ENCODE measurements at regions not wholly inside any gene's neighbourhood (a gene's known extent, or its start where the extent isn't known, plus 50 kb on each side); places are given as distances from the start of the nearest gene placed in this dataset.
"Not testable (repeated sequence)": the region's sequence is repeated elsewhere in the genome, so short reads cannot be mapped to it uniquely, and the experiment has no call there.

GRCh38 chr1:228870041-228870713 lies 134.9 kb downstream of the RHOU start:
- no peak for FAIRE-seq

DNA sequence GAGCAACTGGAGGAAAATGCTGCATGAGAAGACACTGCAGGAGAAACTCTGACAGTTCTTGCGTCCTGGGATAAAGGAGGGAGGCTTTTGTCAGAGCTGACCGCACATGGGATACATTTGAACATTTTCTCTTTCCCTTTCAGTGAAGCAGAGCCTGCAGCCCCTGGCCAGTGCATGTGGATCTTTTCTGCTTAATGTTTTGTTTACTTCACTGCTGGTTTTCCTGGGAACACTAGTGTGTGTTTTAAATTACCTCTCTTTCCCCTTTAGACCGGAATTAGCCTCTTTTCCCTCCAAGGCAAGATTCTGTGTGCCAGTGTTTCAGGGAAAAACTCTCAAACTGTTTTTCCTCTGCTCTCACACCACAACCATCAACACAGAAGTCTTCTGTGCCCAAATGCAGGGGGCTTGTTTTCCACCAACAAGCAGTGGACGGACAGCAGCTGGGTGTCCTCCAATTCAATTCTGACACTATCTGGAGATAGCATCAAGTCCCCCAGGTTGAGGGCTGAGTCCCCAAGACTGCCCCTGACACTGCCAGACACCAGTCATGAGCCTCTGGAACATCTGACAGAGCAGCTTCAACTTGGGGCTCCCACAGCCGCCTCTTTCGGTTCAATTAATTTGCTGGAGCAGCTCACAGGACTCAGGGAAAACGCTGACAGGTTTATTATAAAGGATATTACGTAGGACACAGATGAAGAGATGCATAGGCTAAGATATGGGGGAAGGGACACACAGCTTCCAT lies 136.2 kb downstream of the RHOU start:
- no peak for FAIRE-seq

DNA sequence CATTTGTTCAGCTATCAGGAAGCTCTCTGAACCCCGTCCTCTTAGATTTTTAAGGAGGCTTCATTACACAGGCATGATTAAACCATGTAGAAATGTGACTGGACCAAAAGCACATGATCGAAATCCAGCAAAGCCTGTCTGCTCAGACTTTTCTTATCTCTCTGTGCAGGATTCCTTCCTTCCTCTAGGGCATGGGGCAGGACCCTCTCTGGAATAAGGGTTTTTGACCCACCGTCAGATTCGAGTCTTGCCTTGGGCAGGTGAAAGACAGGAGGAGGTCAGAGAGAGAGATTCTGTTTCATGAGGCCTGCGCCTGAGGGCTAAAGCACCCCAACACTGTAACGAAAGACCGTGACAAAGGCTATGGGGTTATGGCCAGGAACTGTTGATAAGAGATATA lies 136.8 kb downstream of the RHOU start:
- FAIRE-seq = no peak

GRCh38 chr1:228873709-228874108 lies 138.4 kb downstream of the RHOU start:
- FAIRE-seq = no peak

- no peak for FAIRE-seq
Measured at GRCh38 chr1:228875741-228876140, 140.5 kb downstream of the RHOU start.

DNA sequence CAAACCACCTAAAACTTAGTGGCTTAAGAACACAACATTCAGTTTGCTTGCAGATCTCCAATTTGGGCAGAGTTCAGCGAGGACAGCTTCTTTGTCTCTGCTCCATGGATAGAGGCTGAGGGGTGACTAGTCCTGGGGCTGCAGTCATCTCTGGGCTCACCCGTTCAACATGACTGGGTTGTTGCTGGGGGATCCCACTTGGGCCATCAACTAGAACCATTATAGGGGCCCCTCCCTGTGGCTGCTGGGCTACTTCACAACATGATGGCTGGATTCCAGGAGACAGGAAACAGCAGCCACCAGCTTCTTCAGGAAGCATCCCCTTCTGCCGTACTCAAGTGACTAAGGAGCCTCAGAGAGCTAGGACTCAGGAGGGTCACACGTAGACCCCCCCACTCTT lies 140.9 kb downstream of the RHOU start:
- FAIRE-seq = no peak

DNA sequence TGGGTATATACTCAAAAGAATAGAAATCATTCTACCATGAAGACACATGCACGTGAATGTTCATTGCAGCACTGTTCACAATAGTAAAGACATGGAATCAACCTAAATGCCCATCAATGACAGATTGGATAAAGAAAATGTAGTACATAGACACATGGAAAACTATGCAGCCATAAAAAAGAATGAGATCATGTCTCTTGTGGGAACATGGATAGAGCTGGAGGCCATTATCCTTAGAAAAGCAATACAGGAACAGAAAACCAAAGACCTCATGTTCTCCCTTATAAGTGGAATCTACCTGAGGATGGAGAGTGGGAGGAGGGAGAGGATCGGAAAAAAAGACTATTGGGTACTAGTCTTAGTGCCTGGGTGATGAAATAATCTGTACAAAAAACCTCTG lies 143.9 kb downstream of the RHOU start:
- FAIRE-seq = no peak

DNA sequence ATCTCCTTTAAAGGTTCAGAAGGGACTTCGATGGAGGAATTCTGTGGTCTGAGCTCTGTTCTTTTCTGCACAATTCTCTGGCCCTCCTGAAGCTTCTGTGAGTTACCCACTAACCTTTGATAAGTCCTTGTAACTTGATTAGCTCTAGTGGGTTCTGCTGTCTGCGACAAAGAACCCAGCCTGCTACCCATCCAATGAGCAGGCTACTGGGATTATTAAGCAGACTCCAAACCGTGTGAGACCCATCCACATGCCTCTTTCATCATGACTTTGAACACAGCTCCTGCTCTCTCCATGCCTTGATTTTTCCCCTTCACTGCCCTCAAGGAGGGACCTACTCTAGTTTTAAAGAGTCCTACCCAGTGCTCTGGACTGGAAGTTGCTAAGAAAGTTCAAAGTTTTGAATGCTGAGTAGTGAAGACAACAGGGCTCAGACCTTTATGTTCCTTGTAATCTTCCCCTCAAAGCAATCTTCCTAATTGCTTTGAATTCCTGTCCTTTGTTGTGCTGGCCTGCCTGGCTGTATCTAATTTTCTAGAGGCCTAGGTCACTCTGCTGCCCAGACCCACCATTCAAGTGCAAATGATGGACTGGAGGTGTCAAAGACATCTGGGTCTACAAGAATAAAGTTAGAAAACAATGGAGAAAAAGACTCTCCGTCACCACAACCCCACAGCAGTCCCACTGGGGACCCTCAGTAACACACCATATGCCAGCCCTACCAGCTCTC lies 146.9 kb downstream of the RHOU start:
- no peak for FAIRE-seq

DNA sequence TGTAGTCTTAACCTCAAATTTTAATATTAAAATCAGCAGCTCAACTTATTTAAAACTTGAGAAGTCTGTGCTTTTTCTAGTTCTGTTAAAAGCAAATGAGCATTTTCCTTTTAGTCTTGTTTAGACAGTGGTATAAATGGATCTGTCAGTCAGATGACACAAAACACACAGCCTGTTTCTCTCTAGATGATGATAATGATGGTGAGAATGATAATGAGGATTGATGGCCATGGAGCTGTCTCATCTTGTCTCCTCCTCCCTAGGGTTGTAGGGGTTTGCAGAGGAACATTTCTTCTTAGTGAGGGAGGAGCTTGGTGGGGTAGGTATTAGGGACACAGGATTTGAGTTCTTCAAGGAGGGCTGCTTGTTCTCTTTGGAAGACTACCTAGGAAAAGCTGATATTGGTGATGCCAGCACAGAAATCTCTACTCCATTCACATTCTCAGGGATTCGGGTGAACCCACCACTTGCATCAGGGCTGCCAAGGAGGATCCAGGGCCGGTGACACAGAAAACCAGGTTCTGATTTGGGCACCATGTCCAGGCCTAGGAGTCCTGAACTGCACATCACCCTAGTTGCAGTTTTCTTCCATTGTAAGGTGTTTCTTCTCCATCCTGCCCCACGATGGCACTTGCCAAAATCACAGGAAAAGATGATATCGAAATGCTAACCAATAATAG lies 147.6 kb downstream of the RHOU start:
- no peak for FAIRE-seq

- no peak for FAIRE-seq
Measured at GRCh38 chr1:228883535-228883934, 148.3 kb downstream of the RHOU start.

- FAIRE-seq = no peak
Measured at GRCh38 chr1:228884196-228884595, 148.9 kb downstream of the RHOU start.

GRCh38 chr1:228884615-228885566 lies 149.6 kb downstream of the RHOU start:
- no peak for FAIRE-seq

DNA sequence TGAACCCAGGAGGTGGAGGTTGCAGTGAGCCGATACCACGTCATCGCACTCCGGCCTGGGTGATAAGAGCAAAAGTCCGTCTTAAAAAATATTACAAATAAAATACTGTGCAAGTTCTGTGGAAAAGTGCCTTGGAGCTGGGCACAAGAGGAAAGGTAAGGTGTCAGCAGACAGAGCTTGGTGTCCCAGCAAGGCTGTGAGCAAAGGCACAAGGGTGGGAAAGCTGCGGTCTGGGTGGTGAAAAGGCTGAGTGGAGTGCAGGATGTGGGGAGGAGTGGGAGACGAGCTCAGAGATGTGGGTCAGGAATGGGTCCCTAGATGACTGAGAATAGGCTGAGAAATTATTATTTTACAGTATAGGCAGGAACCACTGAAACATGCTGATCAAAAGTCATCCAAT lies 150.6 kb downstream of the RHOU start:
- FAIRE-seq = no peak

GRCh38 chr1:228887101-228887500 lies 151.8 kb downstream of the RHOU start:
- no peak for FAIRE-seq

DNA sequence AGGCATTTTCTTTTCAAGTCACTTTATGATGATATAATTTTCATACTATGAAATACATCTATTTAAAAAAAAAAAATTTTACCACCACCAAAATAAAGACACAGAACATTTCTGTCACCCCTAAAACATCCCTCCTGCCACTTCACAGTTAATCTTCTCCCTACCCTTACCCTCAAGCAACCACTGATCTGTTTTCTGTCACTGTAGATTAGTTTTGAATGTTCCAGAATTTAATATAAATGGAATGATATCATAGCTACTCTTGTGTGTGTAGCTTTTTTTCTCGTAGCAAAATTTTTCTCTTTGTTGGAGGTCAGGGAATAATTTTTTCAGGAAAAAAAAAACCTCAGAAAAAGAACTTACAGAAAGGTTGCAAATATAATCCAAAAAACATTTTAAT lies 152.7 kb downstream of the RHOU start:
- FAIRE-seq = no peak

- no peak for FAIRE-seq
Measured at GRCh38 chr1:228889289-228889688, 154.0 kb downstream of the RHOU start.

DNA sequence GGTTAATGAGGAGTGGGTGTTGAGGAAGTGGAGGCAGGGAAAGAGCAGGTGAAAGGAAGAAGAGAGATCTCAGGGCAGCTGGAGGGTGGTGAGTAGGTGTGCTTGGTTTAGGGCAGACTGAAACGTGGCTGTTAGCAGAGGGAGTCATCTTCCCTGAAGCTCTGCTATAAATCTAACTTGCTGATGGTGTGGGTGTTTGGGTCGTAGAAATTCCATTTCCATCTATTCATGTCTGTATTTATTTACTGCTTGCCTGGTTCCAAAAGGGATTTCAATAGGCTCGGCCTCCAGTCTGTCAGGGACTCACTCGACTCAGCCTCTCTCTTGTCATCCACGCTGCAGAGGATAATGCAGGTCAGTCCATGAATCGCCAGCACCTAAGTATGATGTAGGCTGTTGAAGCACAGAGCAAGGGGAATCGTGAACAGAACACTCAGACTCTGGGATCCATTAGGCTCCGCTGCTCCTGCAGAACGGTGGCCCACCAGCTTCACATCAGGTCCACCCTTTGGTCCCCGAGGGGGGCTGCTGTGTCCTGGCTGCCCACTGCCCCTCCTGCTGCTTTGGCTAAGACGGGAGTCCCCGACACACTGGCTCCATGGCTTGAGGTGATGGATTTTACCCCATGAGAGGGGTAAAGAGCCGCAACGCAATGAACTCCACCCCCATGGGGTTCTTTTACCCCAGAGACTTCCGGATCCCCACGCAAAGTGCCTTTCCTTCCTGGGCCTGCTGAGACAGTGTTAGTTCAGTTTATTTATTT lies 156.2 kb downstream of the RHOU start:
- no peak for FAIRE-seq

DNA sequence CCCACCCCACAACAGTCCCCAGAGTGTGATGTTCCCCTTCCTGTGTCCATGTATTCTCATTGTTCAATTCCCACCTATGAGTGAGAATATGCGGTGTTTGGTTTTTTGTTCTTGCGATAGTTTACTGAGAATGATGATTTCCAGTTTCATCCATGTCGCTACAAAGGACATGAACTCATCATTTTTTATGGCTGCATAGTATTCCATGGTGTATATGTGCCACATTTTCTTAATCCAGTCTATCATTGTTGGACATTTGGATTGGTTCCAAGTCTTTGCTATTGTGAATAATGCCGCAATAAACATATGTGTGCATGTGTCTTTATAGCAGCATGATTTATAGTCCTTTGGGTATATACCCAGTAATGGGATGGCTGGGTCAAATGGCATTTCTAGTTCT lies 156.9 kb downstream of the RHOU start:
- not testable (repeated sequence) for FAIRE-seq

DNA sequence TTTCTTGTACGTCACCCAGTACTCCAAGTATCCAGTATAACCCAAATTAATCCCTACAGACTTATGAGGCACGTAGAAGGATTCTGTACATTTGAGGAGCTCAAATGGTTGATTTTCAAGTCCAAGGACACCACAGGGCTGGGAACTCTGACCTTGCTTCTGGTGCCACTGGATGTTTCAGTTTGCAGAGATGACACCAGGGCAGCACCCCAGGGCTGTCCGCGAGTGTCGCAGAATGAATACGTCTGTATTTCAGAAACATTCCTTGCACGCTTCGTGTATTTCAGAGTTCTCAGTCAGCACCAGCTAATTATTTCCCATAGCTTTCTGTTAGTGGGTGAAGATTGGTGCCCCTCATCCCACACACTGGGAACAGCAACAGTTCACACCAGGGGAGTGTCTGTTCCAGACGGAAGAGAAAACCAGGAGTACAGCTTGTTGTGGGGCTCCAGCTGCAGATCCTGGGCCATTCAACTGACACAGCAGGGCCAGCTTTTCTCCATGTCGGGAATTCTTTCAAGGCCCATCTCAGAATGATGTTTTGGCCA lies 159.2 kb downstream of the RHOU start:
- no peak for FAIRE-seq

DNA sequence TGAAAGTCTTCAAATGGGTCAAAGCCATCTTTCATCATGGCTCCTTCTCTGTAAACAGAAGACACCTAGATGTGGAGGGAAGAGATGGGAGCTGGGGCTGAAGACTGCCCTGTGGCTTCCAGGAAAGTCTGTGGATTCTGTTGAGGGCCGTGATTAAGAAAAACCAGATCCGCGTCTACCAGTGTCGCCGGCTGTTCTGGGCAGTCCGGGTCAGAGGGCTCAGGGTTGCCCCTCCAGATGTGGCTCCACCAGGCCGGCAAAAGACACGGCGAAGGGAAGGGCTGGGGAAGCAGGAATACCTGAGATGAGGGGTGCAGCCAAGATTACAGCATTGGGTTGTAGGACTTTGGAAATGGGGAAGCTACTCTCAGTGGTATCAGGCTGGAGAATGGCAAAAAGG lies 162.6 kb downstream of the RHOU start:
- no peak for FAIRE-seq

GRCh38 chr1:228898582-228898992 lies 163.3 kb downstream of the RHOU start:
- FAIRE-seq = no peak
